B cell (primary cell): ENCODE measurements at regions not wholly inside any gene's neighbourhood (a gene's known extent, or its start where the extent isn't known, plus 50 kb on each side); places are given as distances from the start of the nearest gene placed in this dataset.

Experiments
- ATAC-seq: fragments of 200-7000 bp; cut with Tn5 transposase; one replicate; pipeline ENCODE4 v1.10.0; 2021; ENCODE audit warnings: low read depth, mild to moderate bottlenecking, moderate number of reproducible peaks, moderate library complexity
- CTCF ChIA-PET: fragments of 350-600 bp; sonication (Branson Sonifier 250); formaldehyde crosslinking; loops from one replicate; lab custom pipeline; 2021; ENCODE audit warnings: antibody characterized with exemption, inconsistent platforms; lab: Charles Lee
- POLR2A ChIA-PET: fragments of 350-600 bp; sonication (Branson Sonifier 250); formaldehyde crosslinking; loops from one replicate; lab custom pipeline; 2021; ENCODE audit warnings: antibody characterized with exemption; lab: Charles Lee
- DNase-seq: peaks from one replicate; pipeline ENCODE4 v3.0.0; 2013
- H2AFZ ChIP-seq: 2 replicates; pipeline ENCODE4 v1.6.1; 2012; ENCODE audit warnings: mild to moderate bottlenecking, low read depth, low read length; ENCODE audit not compliant: insufficient read depth, poor library complexity, severe bottlenecking
- H3K27ac ChIP-seq, 2 donors: 1 replicate in 1 of 2; 2 replicates in 1 of 2; pipeline ENCODE4 v1.5.1; 2012 to 2013; ENCODE audit warnings: low read length in 2 of 2, mild to moderate bottlenecking in 2 of 2, moderate library complexity in 1 of 2
- H3K27me3 ChIP-seq, 4 experiments: fragments of 200-600 bp in 1 of 4; sonication (generic) in 1 of 4; replicated peaks in 1 of 4; 1 replicate in 2 of 4; 2 replicates in 2 of 4; pipeline versions ENCODE4 v1.6.1 to v1.7.0; 2013 to 2016; ENCODE audit warnings: low read length in 3 of 4, mild to moderate bottlenecking in 2 of 4, mixed read lengths in 1 of 4, moderate library complexity in 1 of 4; ENCODE audit not compliant: insufficient read depth in 4 of 4, control insufficient read depth in 3 of 4; ENCODE audit errors: control extremely low read depth in 1 of 4
- H3K36me3 ChIP-seq, 2 experiments: replicated peaks in 1 of 2; 1 replicate in 1 of 2; 2 replicates in 1 of 2; pipeline versions ENCODE4 v1.6.1 to v1.7.1; 2013; ENCODE audit warnings: low read length in 1 of 2; ENCODE audit not compliant: insufficient read depth in 2 of 2, control insufficient read depth in 1 of 2; ENCODE audit errors: control extremely low read depth in 1 of 2, extremely low read depth in 1 of 2
- H3K4me1 ChIP-seq, 2 donors: fragments of 200-600 bp in 1 of 2; sonication (generic) in 1 of 2; 1 replicate in 1 of 2; 2 replicates in 1 of 2; pipeline versions ENCODE4 v1.5.1 to v1.6.1; 2013 to 2017; ENCODE audit warnings: low read length in 2 of 2; ENCODE audit not compliant: control insufficient read depth in 2 of 2, insufficient read depth in 2 of 2
- H3K4me2 ChIP-seq: replicated peaks from 2 replicates; pipeline ENCODE3; 2012; ENCODE audit warnings: mild to moderate bottlenecking, low read depth, low read length; ENCODE audit not compliant: poor library complexity, severe bottlenecking
- H3K4me3 ChIP-seq, 5 experiments: fragments of 200-600 bp in 1 of 5; sonication (generic) in 1 of 5; 1 replicate in 3 of 5; 2 replicates in 2 of 5; pipeline versions ENCODE4 v1.5.1 to v1.7.0; 2011 to 2016; ENCODE audit warnings: low read length in 4 of 5, mild to moderate bottlenecking in 4 of 5, low read depth in 2 of 5, control low read depth in 1 of 5, moderate library complexity in 1 of 5; ENCODE audit not compliant: insufficient read depth in 1 of 5; ENCODE audit errors: control extremely low read depth in 1 of 5, extremely low read depth in 1 of 5
- H3K79me2 ChIP-seq: fragments of 200-600 bp; sonication (generic); one replicate; pipeline ENCODE4 v1.6.0; 2016; ENCODE audit warnings: low read length; ENCODE audit not compliant: control insufficient read depth, insufficient read depth
- H3K9ac ChIP-seq: fragments of 200-600 bp; sonication (generic); 2 replicates; pipeline ENCODE4 v1.6.1; 2017; ENCODE audit warnings: mild to moderate bottlenecking, low read length, moderate library complexity
- H3K9me3 ChIP-seq, 3 donors: one replicate each; pipeline versions ENCODE4 v1.6.1 to v1.7.1; 2013; ENCODE audit warnings: low read length in 2 of 3; ENCODE audit not compliant: control insufficient read depth in 2 of 3, insufficient read depth in 1 of 3; ENCODE audit errors: control extremely low read depth in 1 of 3
- H4K20me1 ChIP-seq: 2 replicates; pipeline ENCODE4 v1.6.0; 2012; ENCODE audit warnings: mild to moderate bottlenecking, low read length; ENCODE audit not compliant: insufficient read depth, control insufficient read depth, poor library complexity, severe bottlenecking
- H3K27ac Mint-ChIP-seq: one replicate; pipeline ENCODE4 v1.8.0; 2021; ENCODE audit warnings: mixed read lengths
- H3K27me3 Mint-ChIP-seq: one replicate; pipeline ENCODE4 v1.8.0; 2021; ENCODE audit warnings: mixed read lengths
- H3K4me1 Mint-ChIP-seq: one replicate; pipeline ENCODE4 v1.8.0; 2021; ENCODE audit warnings: mixed read lengths
- H3K4me3 Mint-ChIP-seq: one replicate; pipeline ENCODE4 v1.8.0; 2021; ENCODE audit warnings: mixed read lengths
- H3K9me3 Mint-ChIP-seq: one replicate; pipeline ENCODE4 v1.8.0; 2022; ENCODE audit warnings: mixed read lengths; ENCODE audit not compliant: insufficient read depth
- CTCF ChIP-seq: fragments of 200-600 bp; IDR thresholded peaks from one replicate; pipeline ENCODE4 v1.8.0; 2022; ENCODE audit warnings: antibody characterized with exemption, mild to moderate bottlenecking
- EZH2 ChIP-seq: IDR thresholded peaks from 2 replicates; pipeline ENCODE4 v1.6.1; 2012; ENCODE audit warnings: borderline replicate concordance, low read depth, mild to moderate bottlenecking, moderate library complexity, low read length; ENCODE audit not compliant: insufficient read depth, poor library complexity, severe bottlenecking
- WGBS: methylation state at CpG from one replicate; pipeline ENCODE4 v1.1.5; 2013; ENCODE audit warnings: missing lambda C conversion rate; ENCODE audit not compliant: insufficient coverage; 5-methylcytosine and 5-hydroxymethylcytosine counted together
- intact Hi-C: fragments of 100-400 bp; cut with micrococcal nuclease; formaldehyde crosslinking; loops from one replicate; pipeline ENCODE4 v1.10.0; 2022

DNA sequence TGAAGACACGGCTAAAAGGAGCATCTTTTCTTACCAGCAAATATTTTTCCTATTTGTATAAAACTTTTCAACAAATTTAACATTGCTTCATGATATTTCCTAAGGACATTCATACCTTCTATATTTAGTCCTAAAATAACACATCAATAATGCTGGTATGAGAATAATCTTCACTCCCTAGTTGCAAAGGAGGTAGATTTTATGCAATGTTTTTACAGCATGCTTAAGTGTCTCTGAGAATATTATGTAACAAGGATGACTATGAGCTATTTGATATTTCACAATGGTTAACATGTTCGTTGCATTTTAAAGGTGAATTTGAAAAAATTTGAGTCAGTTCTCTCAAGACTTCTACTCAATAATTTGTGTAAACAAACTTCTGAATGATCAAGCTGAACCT is 506.7 kb downstream of the NUP35 start:
- Histone ChIP-seq H2AFZ (no peak overlapping the region), H3K4me1 (no peaks in the 10 kb centered on the region), H3K4me2 (no peak overlapping the region), H3K9ac (no peak overlapping the region), H3K36me3 (no peaks in the 10 kb centered on the region), H3K27ac (no peak overlapping the region), H3K9me3 (no peaks in the 10 kb centered on the region), H3K4me3 (no peak overlapping the region), H3K79me2 (no peaks in the 10 kb centered on the region), H3K27me3 (no peaks in the 10 kb centered on the region), H4K20me1 (no peaks in the 10 kb centered on the region)
- no peak for ATAC-seq
- ChIA-PET POLR2A (no interaction called here), CTCF (no interaction called here)
- Mint-ChIP-seq H3K27ac (no peak overlapping the region), H3K27me3 (no peaks in the 10 kb centered on the region), H3K9me3 (no peaks in the 10 kb centered on the region), H3K4me1 (no peaks in the 10 kb centered on the region), H3K4me3 (no peak overlapping the region)
- no peak for TF ChIP-seq CTCF
- no peak for TF ChIP-seq EZH2
- no CpG with 5 or more reads among the region's 2 CpGs for WGBS
- no peak for DNase-seq
- intact Hi-C loops: no loop called here

DNA sequence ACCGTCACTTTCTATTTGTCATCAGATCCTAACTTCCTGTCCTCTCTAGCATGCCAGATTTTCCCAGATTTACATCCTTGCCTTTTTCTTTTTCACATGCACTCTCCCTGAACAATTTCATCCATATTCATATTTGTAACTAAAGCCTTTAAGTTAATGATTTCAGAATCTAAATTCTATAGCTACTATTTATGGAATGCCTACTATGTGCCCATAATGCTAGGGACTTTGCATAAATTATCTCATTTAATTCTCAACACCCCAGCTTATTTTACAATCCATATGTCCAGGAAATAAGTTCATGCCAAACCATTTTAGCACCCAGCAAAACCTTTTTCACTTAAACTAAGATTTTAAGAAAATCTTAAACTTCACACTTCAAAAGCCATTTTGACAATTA is 531.9 kb downstream of the NUP35 start:
- no peaks in the 10 kb centered on the region for H3K9me3 ChIP-seq
- no peaks in the 10 kb centered on the region for H3K79me2 ChIP-seq
- H3K9ac ChIP-seq: no peak overlapping the region
- ATAC-seq (no peak), DNase-seq (no peak)
- POLR2A ChIA-PET: no interaction called here
- no peaks in the 10 kb centered on the region for H3K36me3 ChIP-seq
- no peaks in the 10 kb centered on the region for H3K27me3 ChIP-seq
- H3K4me3 ChIP-seq: no peak overlapping the region
- intact Hi-C loops: no loop called here
- H4K20me1 ChIP-seq: no peaks in the 10 kb centered on the region
- CTCF ChIA-PET: no interaction called here
- WGBS: 71% methylated on average over 1 of the region's 1 CpG
- H3K9me3 Mint-ChIP-seq: peaks cover 3% of the 10 kb centered on the region
- no peak overlapping the region for H3K27ac Mint-ChIP-seq
- H3K27me3 Mint-ChIP-seq: no peaks in the 10 kb centered on the region
- no peaks in the 10 kb centered on the region for H3K4me1 ChIP-seq
- H3K4me1 Mint-ChIP-seq: no peaks in the 10 kb centered on the region
- no peak overlapping the region for H3K27ac ChIP-seq
- TF ChIP-seq EZH2 (no peak), CTCF (no peak)
- no peak overlapping the region for H3K4me3 Mint-ChIP-seq
- no peak overlapping the region for H3K4me2 ChIP-seq
- H2AFZ ChIP-seq: no peak overlapping the region
